ENCODE measurements at regions not wholly inside any gene's neighbourhood (a gene's known extent, or its start where the extent isn't known, plus 50 kb on each side); places are given as distances from the start of the nearest gene placed in this dataset.

- DNase-seq = no peak
- H3K27ac Mint-ChIP-seq = no peak overlapping the region
- no peaks in the 10 kb centered on the region for H3K4me1 Mint-ChIP-seq
- POLR2A ChIA-PET = no interaction called here
- no peaks in the 10 kb centered on the region for H3K36me3 Mint-ChIP-seq (ENCODE audit: low read depth)
- no peaks in the 10 kb centered on the region for H3K27me3 Mint-ChIP-seq
- H3K4me3 Mint-ChIP-seq = no peak overlapping the region
- H3K9me3 Mint-ChIP-seq = no peaks in the 10 kb centered on the region
- CTCF ChIA-PET = no interaction called here
Observed at GRCh38 chr10:64283621-64284020, 762.4 kb downstream of the REEP3 start.

DNA sequence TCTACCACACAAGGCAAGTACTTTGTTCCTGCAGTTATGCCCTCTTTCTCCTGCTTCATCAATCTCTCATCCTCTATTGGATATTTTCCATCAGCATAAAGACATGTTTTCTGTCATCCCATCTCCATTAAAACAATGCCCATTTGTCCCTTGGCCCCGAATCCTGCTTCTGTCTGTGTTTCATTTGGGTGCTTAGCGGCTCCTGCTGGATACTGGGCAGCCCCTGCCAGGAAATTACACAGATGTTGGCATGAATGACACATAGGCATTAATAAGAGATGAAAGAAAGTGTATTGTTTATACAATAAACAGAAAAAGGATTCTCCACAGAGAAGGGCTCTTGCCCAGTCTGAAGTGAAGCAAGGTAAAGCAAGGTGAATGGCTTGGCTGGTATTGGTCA lies 765.3 kb downstream of the REEP3 start:
- H3K4me1 Mint-ChIP-seq = no peaks in the 10 kb centered on the region
- no peaks in the 10 kb centered on the region for H3K9me3 Mint-ChIP-seq

GRCh38 chr10:64288404-64288803 lies 767.2 kb downstream of the REEP3 start:
- Mint-ChIP-seq H3K36me3 (ENCODE audit: low read depth) (no peaks in the 10 kb centered on the region), H3K4me3 (no peak overlapping the region), H3K4me1 (no peaks in the 10 kb centered on the region), H3K27ac (no peak overlapping the region), H3K27me3 (no peaks in the 10 kb centered on the region), H3K9me3 (no peaks in the 10 kb centered on the region)
- DNase-seq = no peak
- ChIA-PET CTCF (no interaction called here), POLR2A (no interaction called here)

More for the DNA sequence above, 765.3 kb downstream of the REEP3 start:
- Mint-ChIP-seq H3K4me3 (no peak overlapping the region), H3K27me3 (no peaks in the 10 kb centered on the region), H3K36me3 (ENCODE audit: low read depth) (no peaks in the 10 kb centered on the region), H3K27ac (no peak overlapping the region)
- no peak for DNase-seq
- ChIA-PET POLR2A (no interaction called here), CTCF (no interaction called here)

- no peak overlapping the region for H3K4me3 Mint-ChIP-seq
- CTCF ChIA-PET = no interaction called here
- POLR2A ChIA-PET = no interaction called here
- no peaks in the 10 kb centered on the region for H3K27me3 Mint-ChIP-seq
- no peaks in the 10 kb centered on the region for H3K4me1 Mint-ChIP-seq
- H3K27ac Mint-ChIP-seq = no peak overlapping the region
- peaks cover 1% of the 10 kb centered on the region for H3K9me3 Mint-ChIP-seq
- DNase-seq = no peak
- H3K36me3 Mint-ChIP-seq (ENCODE audit: low read depth) = no peaks in the 10 kb centered on the region
Observed at GRCh38 chr10:64303566-64303965, 782.4 kb downstream of the REEP3 start.

GRCh38 chr10:64306729-64307327 lies 785.6 kb downstream of the REEP3 start:
- H3K9me3 Mint-ChIP-seq = no peaks in the 10 kb centered on the region

DNA sequence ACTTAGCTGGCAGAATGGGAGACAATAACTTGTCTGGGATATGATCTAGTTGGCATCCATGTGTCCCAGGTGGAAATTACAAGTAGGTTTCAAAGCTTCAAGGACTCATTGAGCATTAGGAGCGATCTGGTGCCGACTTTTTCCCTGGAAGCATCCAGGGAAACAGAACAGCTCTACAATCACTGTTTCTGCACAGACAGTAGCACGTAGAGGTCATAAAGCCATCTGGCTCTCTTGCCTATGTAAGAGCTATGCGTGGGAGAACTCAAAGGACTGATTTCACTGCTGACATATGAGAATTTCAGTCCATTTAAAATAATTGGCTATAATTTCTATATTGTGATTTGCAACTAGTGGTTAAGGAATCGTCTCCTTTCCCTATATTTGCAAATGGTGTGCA lies 791.7 kb downstream of the REEP3 start:
- Mint-ChIP-seq H3K9me3 (no peaks in the 10 kb centered on the region), H3K4me1 (no peaks in the 10 kb centered on the region), H3K36me3 (ENCODE audit: low read depth) (no peaks in the 10 kb centered on the region), H3K27ac (no peak overlapping the region), H3K27me3 (no peaks in the 10 kb centered on the region), H3K4me3 (no peak overlapping the region)
- DNase-seq = no peak
- POLR2A ChIA-PET = no interaction called here
- CTCF ChIA-PET = no interaction called here

More at GRCh38 chr10:64306729-64307327, 785.6 kb downstream of the REEP3 start:
- no peak for DNase-seq
- POLR2A ChIA-PET = no interaction called here
- no peaks in the 10 kb centered on the region for H3K36me3 Mint-ChIP-seq (ENCODE audit: low read depth)
- H3K27ac Mint-ChIP-seq = no peak overlapping the region
- H3K27me3 Mint-ChIP-seq = no peaks in the 10 kb centered on the region
- no peaks in the 10 kb centered on the region for H3K4me1 Mint-ChIP-seq
- CTCF ChIA-PET = no interaction called here
- no peak overlapping the region for H3K4me3 Mint-ChIP-seq

DNA sequence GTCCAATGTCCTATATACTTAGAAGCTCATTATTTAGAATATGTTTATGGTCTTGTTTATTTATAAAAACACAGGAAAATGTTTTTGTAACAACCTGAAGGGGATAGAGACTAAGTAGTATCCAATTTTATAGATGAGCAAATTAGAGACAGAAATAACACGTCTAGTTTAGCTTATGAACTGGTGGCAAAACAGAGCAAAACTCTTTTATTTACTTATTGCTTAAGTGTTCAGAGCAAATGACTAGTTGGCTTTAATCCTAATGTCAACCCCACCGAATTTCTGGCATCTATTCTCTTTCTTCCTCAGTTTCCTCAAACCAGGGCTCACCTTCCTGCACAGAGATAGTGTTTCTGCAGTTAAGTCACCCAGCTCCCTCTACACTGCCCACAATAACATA lies 792.8 kb downstream of the REEP3 start:
- no peaks in the 10 kb centered on the region for H3K36me3 Mint-ChIP-seq (ENCODE audit: low read depth)
- DNase-seq = no peak
- CTCF ChIA-PET = no interaction called here
- POLR2A ChIA-PET = no interaction called here
- no peaks in the 10 kb centered on the region for H3K4me1 Mint-ChIP-seq
- H3K4me3 Mint-ChIP-seq = no peak overlapping the region
- no peak overlapping the region for H3K27ac Mint-ChIP-seq
- no peaks in the 10 kb centered on the region for H3K27me3 Mint-ChIP-seq
- H3K9me3 Mint-ChIP-seq = no peaks in the 10 kb centered on the region

DNA sequence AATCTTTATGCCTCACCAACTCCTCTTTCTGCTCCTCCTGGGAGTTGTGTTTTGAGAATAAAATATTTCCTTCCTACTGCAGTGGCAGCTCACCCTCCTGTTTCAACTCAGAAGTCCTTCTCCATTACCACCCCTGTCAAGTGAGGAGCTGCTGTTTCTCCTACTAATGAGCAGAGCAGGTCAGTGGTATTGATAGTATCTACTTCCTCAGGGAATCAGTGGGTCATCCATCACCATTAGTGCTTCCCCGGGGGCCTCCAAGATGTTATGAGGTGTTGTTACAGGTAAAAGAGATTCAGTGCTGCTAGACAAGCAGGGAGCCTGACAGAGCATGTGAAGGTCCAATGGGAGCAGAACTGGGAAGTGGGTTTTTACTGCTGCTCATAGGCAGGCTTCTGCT lies 795.2 kb downstream of the REEP3 start:
- DNase-seq = no peak
- ChIA-PET CTCF (no interaction called here), POLR2A (no interaction called here)
- Mint-ChIP-seq H3K36me3 (ENCODE audit: low read depth) (no peaks in the 10 kb centered on the region), H3K9me3 (no peaks in the 10 kb centered on the region), H3K27ac (no peak overlapping the region), H3K4me3 (no peak overlapping the region), H3K27me3 (no peaks in the 10 kb centered on the region), H3K4me1 (no peaks in the 10 kb centered on the region)

DNA sequence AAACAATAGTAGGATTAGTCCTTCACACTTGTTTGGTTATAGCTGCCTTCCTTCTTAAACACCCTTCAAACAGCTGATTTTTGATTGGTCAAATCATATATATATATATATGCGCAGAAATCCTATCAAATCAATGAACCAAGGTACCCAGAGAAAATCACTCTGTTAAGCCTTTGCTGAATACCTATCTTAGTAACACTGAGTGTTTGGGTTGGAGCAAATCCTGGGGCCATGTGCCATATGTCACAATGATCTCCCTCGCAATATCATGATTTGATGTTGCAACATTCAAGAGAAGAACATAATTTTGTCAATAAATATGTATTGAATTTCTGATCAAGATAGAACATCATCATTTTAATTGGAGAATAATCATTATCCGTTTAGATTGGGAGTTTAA lies 795.6 kb downstream of the REEP3 start:
- CTCF ChIA-PET = no interaction called here
- Mint-ChIP-seq H3K4me1 (no peaks in the 10 kb centered on the region), H3K4me3 (no peak overlapping the region), H3K27me3 (no peaks in the 10 kb centered on the region), H3K36me3 (ENCODE audit: low read depth) (no peaks in the 10 kb centered on the region), H3K9me3 (no peaks in the 10 kb centered on the region), H3K27ac (no peak overlapping the region)
- no peak for DNase-seq
- POLR2A ChIA-PET = no interaction called here

DNA sequence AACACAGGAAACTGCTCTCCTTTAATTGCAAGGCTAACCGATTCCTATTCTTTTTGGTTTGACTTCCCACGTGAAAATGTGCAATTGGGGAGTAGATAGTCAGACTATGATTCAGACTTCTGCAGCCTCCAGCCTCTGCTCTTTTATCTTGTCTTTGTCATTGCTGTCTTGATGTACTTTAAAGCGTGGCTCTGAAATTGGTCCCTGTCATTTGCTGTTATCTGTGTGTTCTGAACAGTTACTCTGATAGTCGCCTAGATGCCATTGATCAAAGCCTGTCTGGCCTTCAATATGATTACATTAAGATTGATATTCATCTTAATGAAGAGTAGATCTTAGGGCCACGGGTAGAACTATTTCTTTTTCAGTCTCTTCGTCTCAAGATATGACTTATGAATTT lies 799.2 kb downstream of the REEP3 start:
- Mint-ChIP-seq H3K9me3 (no peaks in the 10 kb centered on the region), H3K27ac (no peak overlapping the region), H3K36me3 (ENCODE audit: low read depth) (no peaks in the 10 kb centered on the region), H3K27me3 (no peaks in the 10 kb centered on the region), H3K4me1 (no peaks in the 10 kb centered on the region), H3K4me3 (no peak overlapping the region)
- POLR2A ChIA-PET = no interaction called here
- CTCF ChIA-PET = no interaction called here
- DNase-seq = no peak

- Mint-ChIP-seq H3K27ac (no peak overlapping the region), H3K36me3 (ENCODE audit: low read depth) (no peaks in the 10 kb centered on the region), H3K4me3 (no peak overlapping the region), H3K9me3 (peaks cover 9% of the 10 kb centered on the region), H3K4me1 (no peaks in the 10 kb centered on the region), H3K27me3 (no peaks in the 10 kb centered on the region)
- no peak for DNase-seq
- POLR2A ChIA-PET = no interaction called here
- CTCF ChIA-PET = no interaction called here
Observed at GRCh38 chr10:64329510-64329909, 808.3 kb downstream of the REEP3 start.

GRCh38 chr10:64332551-64332950 lies 811.4 kb downstream of the REEP3 start:
- Mint-ChIP-seq H3K4me3 (no peak overlapping the region), H3K4me1 (no peaks in the 10 kb centered on the region), H3K9me3 (peaks cover 2% of the 10 kb centered on the region), H3K27ac (no peak overlapping the region), H3K27me3 (no peaks in the 10 kb centered on the region), H3K36me3 (ENCODE audit: low read depth) (no peaks in the 10 kb centered on the region)
- CTCF ChIA-PET = no interaction called here
- POLR2A ChIA-PET = no interaction called here
- no peak for DNase-seq

GRCh38 chr10:64334084-64334483 lies 812.9 kb downstream of the REEP3 start:
- no peaks in the 10 kb centered on the region for H3K36me3 Mint-ChIP-seq (ENCODE audit: low read depth)
- no peaks in the 10 kb centered on the region for H3K27me3 Mint-ChIP-seq

GRCh38 chr10:64344211-64344610 lies 823.0 kb downstream of the REEP3 start:
- H3K27ac Mint-ChIP-seq = no peak overlapping the region
- POLR2A ChIA-PET = no interaction called here
- H3K4me3 Mint-ChIP-seq = no peak overlapping the region
- H3K36me3 Mint-ChIP-seq (ENCODE audit: low read depth) = no peaks in the 10 kb centered on the region
- H3K9me3 Mint-ChIP-seq = no peaks in the 10 kb centered on the region
- CTCF ChIA-PET = no interaction called here
- no peaks in the 10 kb centered on the region for H3K27me3 Mint-ChIP-seq
- H3K4me1 Mint-ChIP-seq = no peaks in the 10 kb centered on the region
- no peak for DNase-seq

More at GRCh38 chr10:64334084-64334483, 812.9 kb downstream of the REEP3 start:
- DNase-seq = no peak
- H3K4me1 Mint-ChIP-seq = no peaks in the 10 kb centered on the region
- ChIA-PET POLR2A (no interaction called here), CTCF (no interaction called here)
- no peak overlapping the region for H3K27ac Mint-ChIP-seq
- H3K9me3 Mint-ChIP-seq = no peaks in the 10 kb centered on the region
- no peak overlapping the region for H3K4me3 Mint-ChIP-seq
